GM21515 (cell line): ENCODE measurements at regions not wholly inside any gene's neighbourhood (a gene's known extent, or its start where the extent isn't known, plus 50 kb on each side); places are given as distances from the start of the nearest gene placed in this dataset.

ENCODE experiments used
- ATAC-seq: cut with Tn5 transposase; IDR thresholded peaks from one replicate; pipeline ENCODE4 v1.9.1; 2021; ENCODE audit not compliant: unreplicated experiment

DNA sequence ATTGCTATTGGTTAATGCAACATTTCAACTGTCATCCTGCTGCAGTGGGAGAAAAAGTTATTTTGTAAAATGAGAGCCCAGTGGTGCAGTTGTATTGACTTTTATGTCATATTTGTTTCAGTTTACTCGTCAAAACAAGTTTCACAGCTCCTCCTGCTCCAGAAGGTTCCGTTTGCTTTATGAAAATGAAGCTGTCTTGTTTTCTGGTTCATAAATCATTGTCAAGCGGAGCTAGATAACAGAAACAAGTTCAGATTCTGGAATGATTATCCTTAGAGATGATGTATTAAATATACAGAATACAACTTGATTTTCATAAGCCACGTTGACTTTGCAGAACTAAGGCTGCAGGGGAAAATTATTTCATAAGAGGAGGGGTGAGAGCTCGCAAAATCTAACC is 970.5 kb upstream of the NR2F2 start:
- ATAC-seq: no peak

DNA sequence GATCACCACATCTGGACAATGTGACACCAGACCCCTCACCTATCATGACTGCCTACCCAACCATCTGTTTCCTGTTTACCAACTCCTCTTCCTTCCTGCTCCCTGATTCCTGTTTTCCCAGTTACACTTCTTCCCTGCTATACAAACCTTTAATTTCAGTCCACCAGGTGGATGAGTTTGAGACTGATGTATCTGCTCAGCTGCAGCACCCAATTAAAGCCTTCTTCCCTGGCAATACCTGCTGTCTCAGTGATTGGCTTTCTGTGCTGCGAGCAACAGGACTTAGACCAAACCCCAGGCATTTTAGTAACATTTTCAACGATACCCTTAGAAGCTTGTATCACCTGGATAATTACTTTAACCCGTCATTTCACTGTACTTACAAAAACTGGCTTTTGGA is 968.2 kb upstream of the NR2F2 start:
- ATAC-seq: no peak

DNA sequence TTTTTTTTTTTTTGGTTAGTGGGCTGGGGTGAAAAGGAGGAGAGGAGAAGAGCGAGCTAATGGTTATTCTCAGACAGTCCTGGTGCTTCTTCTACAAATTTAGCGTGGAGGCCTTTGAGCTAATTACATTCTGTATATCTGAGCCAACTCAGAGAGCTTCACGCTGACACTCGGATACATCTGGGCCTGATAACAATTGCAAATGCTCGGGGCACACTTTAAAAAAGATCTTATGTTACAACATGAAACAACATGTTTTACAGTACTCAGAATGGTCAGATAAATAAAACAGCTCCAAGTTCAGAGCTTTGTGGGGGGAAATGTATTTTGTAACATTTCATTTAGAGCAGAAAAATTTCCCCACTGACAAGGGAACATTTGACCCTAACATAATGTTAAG is 966.9 kb upstream of the NR2F2 start:
- no peak for ATAC-seq

DNA sequence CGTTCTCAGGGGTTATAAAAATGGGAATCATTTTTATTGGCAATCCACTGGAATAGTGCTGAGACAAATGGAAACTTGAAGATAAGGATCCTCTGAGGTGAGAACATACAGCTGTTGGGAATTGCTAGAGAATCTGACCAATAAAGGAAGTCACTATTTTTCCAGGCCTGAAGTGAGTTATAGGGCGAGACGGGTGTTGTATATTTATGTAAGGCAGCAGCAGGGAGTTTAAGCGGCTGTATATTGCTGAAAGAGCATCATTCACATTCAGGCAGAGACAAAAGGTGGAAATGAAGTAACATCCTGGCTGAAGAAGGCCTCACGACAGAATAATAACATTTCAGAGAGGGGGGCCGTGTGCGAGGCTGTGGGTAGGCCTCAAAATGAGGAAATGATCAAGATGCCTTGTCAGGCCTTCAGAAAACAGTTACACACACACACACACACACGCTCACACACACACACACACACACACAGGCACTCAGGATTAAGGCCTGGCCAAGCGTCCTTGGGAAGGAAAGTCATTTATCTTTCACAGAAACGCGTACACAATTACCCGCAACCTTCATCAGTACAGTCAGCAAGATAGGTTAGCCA is 964.9 kb upstream of the NR2F2 start:
- no peak for ATAC-seq

DNA sequence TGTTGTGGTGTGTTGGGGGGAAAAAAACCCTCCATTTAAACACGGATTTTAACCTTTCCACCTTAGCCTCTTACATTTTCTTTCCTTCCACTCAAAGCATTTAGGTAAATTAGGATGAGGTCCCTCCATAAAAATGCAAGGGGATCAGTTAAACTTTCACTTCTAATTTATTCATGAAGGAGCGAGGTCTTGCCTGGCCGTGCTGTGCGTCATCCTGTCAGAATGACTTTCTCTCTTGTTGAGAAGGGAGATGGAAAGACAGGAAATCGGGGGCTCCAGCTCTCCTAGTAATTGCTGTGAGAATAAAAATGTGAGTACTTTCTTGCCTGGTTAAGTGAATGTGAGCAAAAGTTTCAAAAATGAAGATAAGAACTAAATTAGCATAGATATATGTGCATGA is 962.3 kb upstream of the NR2F2 start:
- ATAC-seq: no peak

DNA sequence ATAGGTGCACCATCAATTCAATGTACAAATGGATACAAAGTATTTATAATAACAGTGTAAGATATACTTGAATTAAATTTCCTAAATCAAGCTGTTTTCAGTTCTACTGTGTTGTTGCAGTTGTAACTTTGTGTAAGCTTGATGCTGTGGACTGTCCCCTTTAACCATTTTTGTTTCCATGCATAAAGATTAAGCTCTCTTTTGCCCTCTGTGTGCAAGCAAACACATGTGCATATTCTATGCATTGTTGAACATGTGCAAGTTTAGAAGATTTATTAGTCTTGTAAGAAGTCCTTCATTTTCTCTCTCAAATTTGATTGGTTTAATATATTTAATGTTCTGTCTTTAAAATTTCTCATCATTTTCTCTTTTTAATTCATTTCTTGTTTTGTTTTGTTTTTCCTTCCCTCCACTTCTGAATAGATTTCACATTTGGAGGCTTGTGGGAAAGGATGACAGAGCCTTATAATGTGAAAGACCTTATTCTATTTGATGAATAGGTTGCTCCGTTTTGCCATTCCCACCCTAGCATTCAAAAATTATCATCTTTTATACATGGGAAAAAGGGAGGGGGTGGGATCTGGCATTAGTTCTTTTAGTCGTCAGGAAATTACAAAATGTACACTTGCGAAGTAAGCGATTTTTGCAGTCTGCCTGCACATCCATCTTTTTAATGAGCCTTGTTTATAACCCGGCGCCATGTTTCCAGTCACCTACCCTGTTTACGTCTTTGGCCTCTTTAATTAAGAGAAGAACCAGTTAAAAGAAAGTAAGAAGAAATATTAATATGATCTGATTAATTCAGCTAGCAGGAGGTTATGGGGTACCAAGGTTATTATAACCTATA is 961.5 kb upstream of the NR2F2 start:
- no peak for ATAC-seq

DNA sequence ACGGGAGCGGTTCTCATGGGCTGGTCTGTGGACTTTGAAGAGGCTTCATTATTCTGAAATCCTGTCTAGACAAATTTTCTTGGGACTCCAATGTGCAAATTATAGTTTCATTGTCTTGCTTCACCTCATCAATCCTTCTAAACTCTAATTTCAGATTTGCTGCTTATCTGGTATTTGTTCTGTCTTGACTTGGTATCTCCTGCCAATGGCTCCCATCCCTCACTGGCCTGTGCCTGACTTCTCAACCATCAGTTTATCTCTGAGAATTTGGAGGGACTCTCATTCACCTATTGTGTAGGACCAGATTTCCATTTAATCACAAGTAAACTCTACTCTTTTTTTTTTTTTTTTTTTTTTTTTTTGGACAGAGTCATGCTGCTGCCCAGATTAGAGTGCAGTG is 960.2 kb upstream of the NR2F2 start:
- no peak for ATAC-seq

DNA sequence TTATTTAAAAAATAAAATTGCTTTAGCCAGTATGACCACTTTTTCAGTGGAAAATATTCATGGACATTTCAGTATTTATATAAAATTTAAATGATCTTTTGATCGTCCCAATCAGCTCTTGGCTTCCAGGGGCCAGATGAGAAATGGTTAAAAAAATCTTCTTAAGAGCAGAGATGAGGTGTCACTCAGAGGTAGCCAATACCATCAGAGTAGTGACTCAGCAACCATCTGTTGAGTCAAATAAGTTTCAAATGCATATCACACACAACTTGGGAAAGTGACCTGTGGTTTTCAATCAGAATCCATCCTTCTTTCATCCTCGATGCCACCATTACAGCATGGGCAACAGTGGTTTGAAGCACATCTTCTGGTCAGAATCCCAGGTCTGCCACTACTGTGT is 958.8 kb upstream of the NR2F2 start:
- no peak for ATAC-seq

DNA sequence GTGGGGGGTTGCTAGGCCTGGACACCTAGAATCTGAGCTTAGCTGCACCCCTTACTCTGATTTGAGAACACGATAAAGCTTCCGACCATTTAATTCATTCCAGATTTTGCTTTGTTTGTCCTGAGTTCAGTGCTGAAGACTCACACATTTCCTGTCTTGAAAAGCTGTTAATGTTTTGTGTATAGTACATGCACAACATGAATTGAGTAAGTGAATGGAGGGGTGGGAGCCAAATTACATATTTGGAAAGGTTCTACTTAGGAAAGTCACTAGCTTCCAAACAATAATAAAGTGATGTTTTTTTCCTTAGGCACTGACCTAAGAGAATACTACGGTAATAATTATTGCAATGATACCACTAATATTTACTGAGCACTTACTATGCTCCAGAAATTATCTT is 955.2 kb upstream of the NR2F2 start:
- ATAC-seq: no peak

DNA sequence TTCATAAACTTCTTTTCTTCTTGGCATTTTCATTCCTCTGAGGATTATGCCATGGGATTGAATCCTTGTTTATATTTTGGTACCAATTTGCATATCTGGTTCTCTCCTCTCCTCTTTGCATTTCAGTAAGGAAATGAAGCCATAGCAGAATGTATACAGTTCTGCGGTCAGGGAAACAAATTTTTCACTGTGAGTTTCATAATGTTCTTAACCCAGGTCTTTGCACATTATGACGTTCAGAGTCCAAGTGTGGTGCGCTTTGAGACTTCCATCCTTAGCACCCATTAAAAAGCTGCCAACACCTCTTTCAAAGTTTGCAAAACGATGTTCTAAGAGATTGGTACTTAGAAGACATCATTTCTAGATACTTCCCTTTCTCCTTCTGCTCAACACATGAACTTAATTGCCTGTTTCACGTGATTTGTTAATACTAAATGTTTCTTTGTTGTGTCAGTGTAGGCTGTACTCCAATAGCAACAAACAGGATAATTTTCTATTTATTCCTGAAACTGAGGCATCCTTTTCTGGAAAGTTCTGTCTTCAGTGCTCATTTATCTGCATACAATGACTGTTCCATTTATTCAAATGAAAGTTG is 953.1 kb upstream of the NR2F2 start:
- no peak for ATAC-seq

DNA sequence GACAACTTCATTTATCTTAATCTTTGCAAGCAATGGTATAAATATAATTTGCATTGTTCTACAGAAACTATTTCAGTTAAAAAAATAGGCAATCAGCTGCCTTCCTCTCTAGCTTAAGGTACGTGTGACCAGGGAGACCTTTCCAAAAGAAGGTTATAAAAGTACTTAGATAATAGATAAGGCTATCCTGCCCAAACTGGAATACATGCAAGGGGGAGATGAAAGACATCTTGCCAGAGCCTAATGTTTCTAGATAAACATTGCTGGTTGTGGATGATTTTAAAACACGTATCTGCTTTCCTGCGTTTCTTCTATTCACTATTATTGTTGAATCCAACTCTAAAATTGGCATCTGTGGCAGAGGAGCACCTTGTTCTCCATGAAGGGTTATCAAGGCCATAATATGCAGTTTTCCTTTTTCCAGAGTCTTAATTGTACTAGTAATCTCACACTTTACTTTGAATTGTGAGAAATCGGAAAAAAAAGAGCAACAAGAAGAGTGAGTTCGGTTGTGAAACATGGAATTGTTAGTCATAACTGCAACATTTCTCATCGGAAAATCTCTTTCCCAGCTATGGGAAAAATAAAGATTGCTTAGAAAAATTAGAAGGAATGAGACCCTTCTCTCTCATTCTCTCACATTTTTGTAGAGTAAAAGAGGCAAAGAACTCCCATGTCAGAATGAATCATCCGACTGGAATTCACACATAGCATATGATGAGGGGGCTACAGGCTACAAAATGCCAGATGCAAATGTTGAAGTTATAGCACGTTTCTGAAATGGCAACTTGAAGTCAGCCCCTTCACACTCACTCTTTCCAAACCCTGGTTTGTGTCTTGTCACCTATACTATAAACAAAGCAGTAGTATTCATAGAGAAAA is 936.1 kb upstream of the NR2F2 start:
- ATAC-seq: no peak

DNA sequence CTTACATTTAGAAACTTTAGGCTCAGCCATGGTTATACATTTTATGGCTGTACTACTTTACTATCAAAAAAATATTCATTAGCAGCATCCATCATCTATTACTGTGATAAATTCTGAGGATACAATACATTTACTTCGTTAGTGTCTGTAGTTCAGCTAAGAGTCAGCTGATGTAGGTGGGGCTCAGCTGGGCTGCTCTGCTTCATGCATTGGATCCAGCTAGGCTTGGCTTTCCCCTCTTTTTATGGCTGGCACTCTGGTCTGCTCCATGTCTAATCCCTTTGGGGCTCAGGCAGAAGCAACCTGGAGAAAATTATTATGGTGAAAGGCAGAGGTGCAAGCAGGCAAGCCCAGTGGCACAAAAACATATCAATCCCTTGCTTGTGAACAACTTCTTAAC is 930.1 kb upstream of the NR2F2 start:
- ATAC-seq: no peak

DNA sequence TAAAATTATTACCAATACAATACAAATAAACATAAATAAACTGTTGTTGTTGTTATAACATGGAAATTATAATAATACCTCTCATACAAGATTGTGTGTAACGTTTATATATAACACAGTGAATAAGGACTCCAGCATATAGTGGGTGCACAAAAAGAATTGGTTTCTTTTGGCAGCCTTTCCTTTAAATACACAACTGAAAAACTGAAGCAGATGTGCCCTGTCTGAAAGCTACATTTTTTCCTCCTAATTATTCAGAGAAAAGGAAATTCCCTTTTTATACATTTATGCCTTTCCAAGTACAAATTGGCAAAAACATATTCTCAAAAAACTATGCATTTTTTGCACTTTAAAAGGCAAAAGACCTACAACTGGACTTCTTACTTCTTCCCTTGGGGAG is 928.9 kb upstream of the NR2F2 start:
- ATAC-seq: no peak

DNA sequence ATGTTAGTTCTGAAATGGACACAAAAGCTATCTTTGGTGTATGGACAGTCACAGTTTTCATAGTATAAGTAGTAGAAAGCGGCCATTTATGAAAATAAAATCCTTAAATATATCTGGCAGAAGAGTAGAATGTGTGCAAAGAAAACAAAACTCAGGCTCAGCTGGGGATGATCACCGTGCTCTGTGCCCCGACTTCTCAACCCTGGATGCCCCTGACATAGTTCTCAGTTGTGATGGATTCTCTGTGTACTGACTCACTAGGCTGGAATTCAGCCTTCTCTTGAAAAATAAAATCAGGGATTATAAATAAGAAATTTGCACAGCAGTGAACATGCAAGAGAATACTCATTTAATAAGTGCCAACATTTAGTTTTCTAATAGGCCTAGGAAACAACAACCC is 925.1 kb upstream of the NR2F2 start:
- no peak for ATAC-seq

DNA sequence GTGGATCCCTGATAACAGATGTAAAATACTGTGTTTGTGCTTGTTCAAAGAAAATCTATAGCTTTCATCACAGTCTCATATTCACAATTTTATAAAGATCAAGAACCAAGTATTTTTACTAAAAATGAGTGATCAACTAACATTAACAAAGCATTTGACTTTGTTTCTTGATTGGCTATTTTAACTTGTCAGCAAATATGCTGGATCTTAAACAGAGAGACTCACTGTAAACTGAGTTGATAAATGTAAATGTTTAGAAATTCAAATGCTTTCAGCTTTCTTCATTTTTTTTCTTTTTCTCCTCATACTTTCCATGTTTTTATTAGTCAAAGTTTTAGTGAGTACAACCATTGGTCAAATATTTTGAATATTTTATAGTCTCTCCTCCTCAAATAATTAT is 923.0 kb upstream of the NR2F2 start:
- ATAC-seq: no peak

DNA sequence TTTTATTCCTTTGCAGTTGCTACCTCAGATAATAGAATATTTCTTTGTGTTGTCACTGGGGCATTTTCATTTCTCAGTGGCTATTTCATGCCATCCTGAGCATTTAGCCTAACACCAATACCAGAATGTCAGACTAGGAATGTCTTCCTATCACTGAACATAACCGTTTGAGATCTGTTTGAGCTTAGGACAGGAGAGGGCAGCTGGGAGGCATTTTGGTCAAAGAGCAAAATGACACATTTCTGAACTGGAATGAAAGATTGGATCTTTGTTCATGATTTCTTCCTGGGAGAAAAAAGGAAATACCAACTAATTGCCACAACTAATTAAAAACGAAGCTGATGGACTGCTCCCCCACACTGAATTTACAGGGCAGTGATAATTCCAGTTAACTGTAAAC is 921.3 kb upstream of the NR2F2 start:
- no peak for ATAC-seq

DNA sequence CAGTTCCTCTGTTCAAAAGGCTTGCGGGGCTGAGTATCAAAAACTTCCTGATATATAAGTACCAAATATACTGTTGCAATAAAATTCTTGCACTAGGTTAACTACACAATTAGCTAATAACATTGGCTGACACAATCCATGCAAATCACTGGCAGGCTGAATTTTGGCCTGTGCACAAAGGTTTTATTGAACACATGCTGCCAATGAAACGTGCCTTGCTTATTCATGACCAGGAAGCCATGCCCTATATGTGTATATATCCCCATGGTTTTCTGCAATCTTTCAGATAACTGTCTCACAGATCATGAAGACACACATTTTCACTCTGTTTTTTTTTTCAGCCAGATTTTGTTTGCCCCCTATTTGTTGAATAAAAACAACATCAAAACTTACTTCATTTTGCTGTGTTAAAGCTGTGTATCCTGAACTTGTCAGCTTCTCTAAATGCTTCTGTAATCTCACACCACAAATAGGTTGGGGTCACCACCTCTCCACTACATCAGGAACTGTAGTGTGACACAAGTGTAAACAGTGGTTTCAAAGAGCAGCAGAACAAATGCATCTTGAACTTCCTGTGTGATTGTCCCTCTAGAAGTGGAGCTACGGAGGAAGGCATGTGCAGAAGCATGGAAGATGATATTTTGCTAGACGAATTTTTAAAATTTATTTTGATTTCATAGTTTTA is 920.7 kb upstream of the NR2F2 start:
- ATAC-seq: no peak

DNA sequence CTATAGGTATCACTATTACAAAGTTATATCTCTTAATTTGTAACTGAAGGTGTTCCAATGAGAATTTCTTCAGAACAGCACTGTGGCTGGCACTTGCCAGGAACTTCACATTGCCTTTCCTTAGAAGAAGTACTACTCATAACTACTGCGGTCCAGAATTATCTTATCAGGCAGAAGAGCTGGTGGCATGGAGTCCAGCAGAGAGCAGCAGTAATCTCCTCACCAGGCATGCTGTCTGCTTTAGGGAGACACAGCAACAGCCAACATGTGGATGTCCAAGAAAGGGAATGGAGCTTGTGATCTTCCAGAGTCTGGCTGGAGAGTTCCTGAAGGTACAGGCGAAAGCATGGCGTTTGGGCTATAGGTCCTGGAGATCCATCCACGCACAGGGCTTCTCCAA is 919.7 kb upstream of the NR2F2 start:
- no peak for ATAC-seq

DNA sequence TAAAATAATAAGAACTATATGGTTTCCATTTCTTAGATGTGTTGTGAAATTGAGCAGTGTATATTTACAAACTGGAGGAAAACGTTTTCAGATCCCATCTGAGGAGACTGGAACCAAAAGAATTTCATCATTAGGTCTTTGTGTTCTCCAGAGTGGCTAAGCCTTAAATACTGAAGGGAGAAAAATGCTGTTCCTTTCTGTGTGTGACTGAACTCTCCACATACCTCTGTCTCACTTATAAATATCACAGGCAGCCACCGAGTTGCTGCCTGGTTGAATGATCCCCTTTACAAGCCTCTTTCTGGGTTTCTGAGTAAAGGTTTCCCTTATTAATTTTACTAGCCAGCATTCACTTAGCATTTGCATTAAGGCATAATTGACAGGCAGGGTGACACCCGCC is 913.9 kb upstream of the NR2F2 start:
- no peak for ATAC-seq

DNA sequence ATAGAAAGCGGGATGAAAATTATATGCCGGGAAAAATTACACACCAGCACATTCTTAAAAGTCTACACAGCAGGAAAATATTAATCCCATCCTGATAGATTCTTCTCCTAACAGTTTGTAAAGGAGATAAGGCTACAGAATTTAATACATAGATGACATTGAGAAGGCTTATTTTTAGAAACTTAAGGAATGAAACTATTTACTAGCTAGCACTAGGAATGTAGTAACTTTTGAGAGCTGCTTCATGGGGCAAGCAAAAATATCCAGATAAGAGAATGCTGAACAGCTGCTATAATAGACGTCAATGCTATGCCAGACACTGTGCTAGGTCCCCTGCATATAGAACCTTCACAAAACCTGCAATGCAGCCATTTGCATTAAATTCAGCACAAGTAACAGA is 912.7 kb upstream of the NR2F2 start:
- ATAC-seq: no peak

DNA sequence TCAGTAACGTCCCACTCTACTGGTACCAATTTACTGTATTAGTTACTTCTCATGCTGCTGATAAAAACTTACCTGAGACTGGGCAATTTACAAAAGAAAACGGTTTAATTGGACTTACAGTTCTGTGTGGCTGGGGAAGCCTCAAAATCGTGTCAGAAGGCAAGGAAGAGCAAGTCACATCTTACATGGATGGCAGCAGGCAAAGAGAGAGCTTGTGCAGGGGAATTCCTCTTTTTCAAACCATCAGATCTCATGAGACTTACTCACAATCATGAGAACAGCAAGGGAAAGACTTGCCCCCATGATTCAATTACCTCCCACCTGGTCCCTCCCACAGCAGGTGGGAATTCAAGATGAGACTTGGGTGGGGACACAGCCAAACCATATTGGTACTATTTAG is 908.2 kb upstream of the NR2F2 start:
- ATAC-seq: no peak
